H1 (cell line): ENCODE measurements at regions not wholly inside any gene's neighbourhood (a gene's known extent, or its start where the extent isn't known, plus 50 kb on each side); places are given as distances from the start of the nearest gene placed in this dataset.

Experiments used
- CTCF ChIA-PET: fragments of 300-600 bp; sonication (Branson Sonifier 250); formaldehyde crosslinking; loops from one replicate; lab custom pipeline; 2021; ENCODE audit not compliant: partially characterized antibody; lab: Charles Lee
- POLR2A ChIA-PET: fragments of 300-600 bp; sonication (Branson Sonifier 250); formaldehyde crosslinking; loops from one replicate; lab custom pipeline; 2021; ENCODE audit warnings: inconsistent platforms; ENCODE audit not compliant: partially characterized antibody; lab: Charles Lee
- DNase-seq, 2 experiments: peaks; one replicate each; pipeline versions ENCODE4 v3.0.0 to v3.0.0-alpha.2; 2010 to 2022; ENCODE audit warnings: low spot score in 2 of 2, low read depth in 1 of 2, mixed read lengths in 1 of 2
- FAIRE-seq: peaks from 2 replicates; lab custom pipeline; 2011; peaks lifted over from hg19 to GRCh38; lab: Jason Lieb, UNC
- H2AFZ ChIP-seq: 2 replicates; pipeline ENCODE4 v1.8.1; 2012; ENCODE audit warnings: low read length, inconsistent platforms
- H2AK5ac ChIP-seq: 2 replicates; pipeline ENCODE4 v1.6.1; 2013; ENCODE audit warnings: low read depth, low read length
- H2BK120ac ChIP-seq: replicated peaks from 2 replicates; pipeline ENCODE3; 2013; ENCODE audit warnings: low read depth, low read length, inconsistent platforms
- H2BK12ac ChIP-seq: 2 replicates; pipeline ENCODE4 v1.6.1; 2013; ENCODE audit warnings: low read depth, low read length
- H2BK15ac ChIP-seq: 2 replicates; pipeline ENCODE4 v1.6.1; 2013; ENCODE audit warnings: low read length
- H2BK20ac ChIP-seq: 2 replicates; pipeline ENCODE4 v1.6.1; 2013; ENCODE audit warnings: low read length
- H2BK5ac ChIP-seq: 2 replicates; pipeline ENCODE4 v1.6.1; 2013; ENCODE audit warnings: low read depth, low read length
- H3K14ac ChIP-seq: 2 replicates; pipeline ENCODE4 v1.6.1; 2013; ENCODE audit warnings: inconsistent platforms; ENCODE audit not compliant: insufficient read length
- H3K18ac ChIP-seq: 2 replicates; pipeline ENCODE4 v1.6.1; 2013; ENCODE audit warnings: low read length; ENCODE audit errors: extremely low read depth
- H3K23ac ChIP-seq: 2 replicates; pipeline ENCODE4 v1.6.1; 2013; ENCODE audit warnings: inconsistent platforms; ENCODE audit not compliant: insufficient read length
- H3K23me2 ChIP-seq: 2 replicates; pipeline ENCODE4 v1.6.1; 2013; ENCODE audit warnings: low read depth, low read length
- H3K27ac ChIP-seq: 2 replicates; pipeline ENCODE4 v1.6.1; 2011; ENCODE audit warnings: low read depth, low read length, inconsistent platforms
- H3K27me3 ChIP-seq, 4 experiments: replicated peaks in 1 of 4; 1 replicate in 1 of 4; 2 replicates in 3 of 4; pipeline versions ENCODE4 v1.6.1 to v1.8.1; 2011 to 2013; ENCODE audit warnings: low read length in 3 of 4, mild to moderate bottlenecking in 3 of 4, inconsistent platforms in 2 of 4, mixed read lengths in 2 of 4, moderate library complexity in 1 of 4; ENCODE audit not compliant: control insufficient read depth in 3 of 4, insufficient read depth in 3 of 4; ENCODE audit errors: extremely low read depth in 1 of 4
- H3K36me3 ChIP-seq, 4 experiments: 2 replicates each; pipeline versions ENCODE4 v1.6.1 to v1.8.1; 2011 to 2013; ENCODE audit warnings: mild to moderate bottlenecking in 4 of 4, low read length in 3 of 4, moderate library complexity in 2 of 4, control low read depth in 1 of 4, inconsistent platforms in 1 of 4; ENCODE audit not compliant: insufficient read depth in 4 of 4, control insufficient read depth in 2 of 4
- H3K4ac ChIP-seq: replicated peaks from 2 replicates; pipeline ENCODE3; 2013; ENCODE audit warnings: low read length, low read depth, mixed read lengths, inconsistent platforms; ENCODE audit not compliant: insufficient read length
- H3K4me1 ChIP-seq, 4 experiments: replicated peaks in 1 of 4; 1 replicate in 1 of 4; 2 replicates in 3 of 4; pipeline versions ENCODE4 v1.6.1 to v1.8.1; 2011 to 2013; ENCODE audit warnings: low read length in 3 of 4, inconsistent platforms in 2 of 4, mixed read lengths in 1 of 4; ENCODE audit not compliant: insufficient read depth in 4 of 4, control insufficient read depth in 3 of 4
- H3K4me2 ChIP-seq, 2 experiments: 2 replicates each; pipeline versions ENCODE4 v1.6.1 to v1.8.1; 2011 to 2013; ENCODE audit warnings: low read depth in 2 of 2, low read length in 2 of 2, control low read depth in 1 of 2, inconsistent platforms in 1 of 2, mild to moderate bottlenecking in 1 of 2; ENCODE audit not compliant: insufficient read depth in 1 of 2
- H3K4me3 ChIP-seq, 4 experiments: fragments of 200-600, 300-600 bp in 1 of 4; sonication (generic), shearing (Covaris generic), sonication (Bioruptor Twin) in 1 of 4; 2 replicates each; pipeline versions ENCODE4 v1.5.1 to v1.8.1; 2011 to 2016; ENCODE audit warnings: low read length in 4 of 4, low read depth in 3 of 4, control low read depth in 2 of 4, inconsistent platforms in 2 of 4, mild to moderate bottlenecking in 2 of 4, mixed read lengths in 1 of 4, moderate library complexity in 1 of 4; ENCODE audit not compliant: insufficient read depth in 2 of 4; ENCODE audit errors: extremely low read depth in 1 of 4
- H3K56ac ChIP-seq: replicated peaks from 2 replicates; pipeline ENCODE3; 2013; ENCODE audit warnings: low read depth, mild to moderate bottlenecking, mixed read lengths, low read length, inconsistent platforms; ENCODE audit not compliant: insufficient read length
- H3K79me1 ChIP-seq: 2 replicates; pipeline ENCODE4 v1.6.1; 2013; ENCODE audit warnings: low read depth, low read length, control low read depth
- H3K79me2 ChIP-seq, 2 experiments: 2 replicates each; pipeline versions ENCODE4 v1.6.1 to v1.8.1; 2012 to 2013; ENCODE audit warnings: low read length in 2 of 2, mild to moderate bottlenecking in 2 of 2, inconsistent platforms in 1 of 2; ENCODE audit not compliant: insufficient read depth in 2 of 2, control insufficient read depth in 1 of 2
- H3K9ac ChIP-seq, 4 experiments: replicated peaks in 1 of 4; 1 replicate in 1 of 4; 2 replicates in 3 of 4; pipeline versions ENCODE4 v1.6.1 to v1.8.1; 2011 to 2013; ENCODE audit warnings: low read depth in 3 of 4, low read length in 3 of 4, control low read depth in 2 of 4, mild to moderate bottlenecking in 2 of 4, moderate library complexity in 2 of 4, inconsistent platforms in 1 of 4; ENCODE audit errors: extremely low read depth in 1 of 4
- H3K9me3 ChIP-seq, 2 experiments: 2 replicates each; pipeline versions ENCODE4 v1.6.1 to v1.8.1; 2012 to 2013; ENCODE audit warnings: mild to moderate bottlenecking in 2 of 2, moderate library complexity in 2 of 2, control low read depth in 1 of 2, inconsistent platforms in 1 of 2, low read depth in 1 of 2, low read length in 1 of 2, mixed read lengths in 1 of 2; ENCODE audit not compliant: insufficient read depth in 2 of 2
- H4K20me1 ChIP-seq, 2 experiments: replicated peaks in 1 of 2; 2 replicates each; pipeline versions ENCODE3 to v1.8.1; 2011 to 2013; ENCODE audit warnings: inconsistent platforms in 2 of 2, low read length in 2 of 2, mild to moderate bottlenecking in 1 of 2; ENCODE audit not compliant: insufficient read depth in 2 of 2, control insufficient read depth in 1 of 2
- H4K5ac ChIP-seq: 2 replicates; pipeline ENCODE4 v1.6.1; 2013; ENCODE audit warnings: low read length, low read depth, mixed read lengths, inconsistent platforms; ENCODE audit not compliant: insufficient read length
- H4K8ac ChIP-seq: 2 replicates; pipeline ENCODE4 v1.8.0; 2013; ENCODE audit warnings: mild to moderate bottlenecking, moderate library complexity, low read length, inconsistent platforms; ENCODE audit not compliant: insufficient read depth; ENCODE audit errors: extremely low read depth
- H4K91ac ChIP-seq: replicated peaks from 2 replicates; pipeline ENCODE3; 2013; ENCODE audit warnings: low read length, mixed read lengths, inconsistent platforms; ENCODE audit not compliant: insufficient read length
- FOSL1 ChIP-seq: IDR thresholded peaks from 2 replicates; pipeline ENCODE4 v1.6.1; 2011; ENCODE audit warnings: mild to moderate bottlenecking, low read depth, low read length, moderate library complexity; ENCODE audit not compliant: insufficient read depth
- MAX ChIP-seq: IDR thresholded peaks from 2 replicates; pipeline ENCODE4 v1.6.1; 2012; ENCODE audit warnings: inconsistent platforms
- SIN3A ChIP-seq, 2 experiments: IDR thresholded peaks in 1 of 2; conservative IDR thresholded peaks in 1 of 2; 2 replicates each; pipeline ENCODE4 v1.6.1; 2011 to 2012; ENCODE audit warnings: low read length in 2 of 2, improper control_type of control experiment in 1 of 2, low read depth in 1 of 2, mild to moderate bottlenecking in 1 of 2
- SP2 ChIP-seq: IDR thresholded peaks from 2 replicates; pipeline ENCODE4 v1.6.1; 2012; ENCODE audit warnings: mild to moderate bottlenecking, low read length, inconsistent platforms
- WGBS, 2 experiments: shearing (Covaris generic) in 1 of 2; methylation state at CpG; one replicate each; pipeline versions ENCODE4 v1.1.6 to v1.1.7; 2013 to 2015; ENCODE audit warnings: low lambda C conversion rate in 2 of 2, mixed read lengths in 2 of 2, inconsistent platforms in 1 of 2, low coverage in 1 of 2, missing lambda C conversion rate in 1 of 2; ENCODE audit not compliant: insufficient replicate concordance in 2 of 2, insufficient coverage in 1 of 2, insufficient read length in 1 of 2; ENCODE audit errors: extremely low coverage in 1 of 2, missing lambda C conversion rate in 1 of 2; 5-methylcytosine and 5-hydroxymethylcytosine counted together

- Histone ChIP-seq H3K18ac (no peak overlapping the region), H4K20me1 (no peaks in the 10 kb centered on the region), H2BK120ac (no peak overlapping the region), H3K23ac (no peak overlapping the region), H4K8ac (no peak overlapping the region), H3K9me3 (no peaks in the 10 kb centered on the region), H2AK5ac (no peak overlapping the region), H2AFZ (no peak overlapping the region), H2BK5ac (no peak overlapping the region), H3K4me1 (peaks cover 0 to 3% (median 0%) of the 10 kb centered on the region in 4 experiments; a peak in 1 of 7 replicates), H3K14ac (no peak overlapping the region), H4K5ac (no peak overlapping the region), H3K9ac (no peak overlapping the region), H2BK20ac (no peak overlapping the region), H2BK12ac (no peak overlapping the region), H3K79me2 (no peaks in the 10 kb centered on the region), H3K79me1 (no peaks in the 10 kb centered on the region), H4K91ac (no peak overlapping the region), H2BK15ac (no peak overlapping the region), H3K27ac (no peak overlapping the region), H3K4me3 (no peak overlapping the region), H3K27me3 (no peaks in the 10 kb centered on the region), H3K56ac (no peak overlapping the region), H3K36me3 (no peaks in the 10 kb centered on the region), H3K23me2 (no peaks in the 10 kb centered on the region), H3K4ac (no peak overlapping the region), H3K4me2 (no peak overlapping the region)
- ChIA-PET CTCF (interaction anchor here (1.2 kb wide), 1 partner anchor 16 kb away, joined by 3 read pairs; no protein-coding TSS in a partner anchor), POLR2A (no interaction called here)
- no peak for TF ChIP-seq FOSL1
- TF ChIP-seq SP2: no peak
- TF ChIP-seq MAX: no peak
- TF ChIP-seq SIN3A (conservative IDR thresholded peaks at IDR 0.05 in 1 of 2, IDR thresholded peaks at IDR 0.05 in 1 of 2; ENCODE audit: low read depth in 1 of 2, low read length in 2 of 2): no peak
- WGBS, 2 experiments: 89% methylated on average over 1 of the region's 1 CpG; no CpG with 5 or more reads in 1 of the 2 experiments
- no peak for FAIRE-seq
- no peak for DNase-seq
Measured at GRCh38 chr13:81800433-81800832, 1459.5 kb upstream of the SPRY2 start.
